ENCODE measurements at regions not wholly inside any gene's neighbourhood (a gene's known extent, or its start where the extent isn't known, plus 50 kb on each side); places are given as distances from the start of the nearest gene placed in this dataset.

DNA sequence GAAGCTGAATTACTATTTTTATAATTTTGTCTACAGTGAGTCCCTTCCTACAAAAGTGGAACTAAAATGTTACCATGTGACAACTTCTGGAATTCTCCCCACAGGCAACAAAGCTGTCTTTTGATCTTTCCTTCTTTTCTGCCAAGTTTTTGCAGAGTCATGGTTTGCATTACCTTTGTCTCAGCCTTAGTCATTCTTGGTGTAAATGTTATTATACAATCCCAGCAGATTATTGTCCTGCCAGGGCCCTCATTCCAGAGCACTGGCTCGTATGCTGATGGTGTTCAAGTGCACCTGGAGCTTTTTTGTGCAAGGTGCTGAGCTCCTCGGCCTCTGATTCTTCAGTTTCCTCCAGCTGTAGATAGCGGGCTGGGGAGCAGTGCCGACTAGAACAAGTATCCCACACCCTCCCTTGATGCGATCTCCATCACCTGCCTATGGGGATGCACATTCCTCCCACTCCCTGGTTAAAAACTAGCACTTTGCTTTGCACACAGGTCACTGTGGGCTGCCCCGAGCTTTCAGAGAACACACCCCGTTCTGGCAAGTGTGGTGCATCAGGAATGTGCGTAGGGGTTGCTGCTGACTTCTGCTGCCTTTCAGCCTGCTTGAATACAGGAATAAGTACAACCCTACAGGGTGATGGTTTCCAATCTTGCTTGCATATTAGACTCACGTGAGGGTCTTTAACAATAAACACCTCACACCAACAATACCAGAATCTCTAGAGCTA lies 263.6 kb downstream of the RNF144A start:
- no peaks in the 10 kb centered on the region for H3K27me3 ChIP-seq (replicated peaks; ENCODE audit: control insufficient read depth, insufficient read depth, low read length)
- TF ChIP-seq, protein P1, sequence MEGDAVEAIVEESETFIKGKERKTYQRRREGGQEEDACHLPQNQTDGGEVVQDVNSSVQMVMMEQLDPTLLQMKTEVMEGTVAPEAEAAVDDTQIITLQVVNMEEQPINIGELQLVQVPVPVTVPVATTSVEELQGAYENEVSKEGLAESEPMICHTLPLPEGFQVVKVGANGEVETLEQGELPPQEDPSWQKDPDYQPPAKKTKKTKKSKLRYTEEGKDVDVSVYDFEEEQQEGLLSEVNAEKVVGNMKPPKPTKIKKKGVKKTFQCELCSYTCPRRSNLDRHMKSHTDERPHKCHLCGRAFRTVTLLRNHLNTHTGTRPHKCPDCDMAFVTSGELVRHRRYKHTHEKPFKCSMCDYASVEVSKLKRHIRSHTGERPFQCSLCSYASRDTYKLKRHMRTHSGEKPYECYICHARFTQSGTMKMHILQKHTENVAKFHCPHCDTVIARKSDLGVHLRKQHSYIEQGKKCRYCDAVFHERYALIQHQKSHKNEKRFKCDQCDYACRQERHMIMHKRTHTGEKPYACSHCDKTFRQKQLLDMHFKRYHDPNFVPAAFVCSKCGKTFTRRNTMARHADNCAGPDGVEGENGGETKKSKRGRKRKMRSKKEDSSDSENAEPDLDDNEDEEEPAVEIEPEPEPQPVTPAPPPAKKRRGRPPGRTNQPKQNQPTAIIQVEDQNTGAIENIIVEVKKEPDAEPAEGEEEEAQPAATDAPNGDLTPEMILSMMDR (IDR thresholded peaks at IDR 0.05; ENCODE audit: insufficient read depth, low read length, poor library complexity, severe bottlenecking), result no peak
- H3K4me3 ChIP-seq (replicated peaks; ENCODE audit: low read depth, low read length), result no peak overlapping the region
- DNase-seq (ENCODE audit: extremely low read depth, insufficient read length), result no peak
- H3K36me3 ChIP-seq (ENCODE audit: control insufficient read depth, insufficient read depth, low read length), result no peaks in the 10 kb centered on the region

GRCh38 chr2:7182525-7182924 lies 265.3 kb downstream of the RNF144A start:
- H3K4me3 ChIP-seq (replicated peaks; ENCODE audit: low read depth, low read length), result no peak overlapping the region
- no peak for DNase-seq (ENCODE audit: extremely low read depth, insufficient read length)
- TF ChIP-seq, protein P1 (IDR thresholded peaks at IDR 0.05; ENCODE audit: insufficient read depth, low read length, poor library complexity, severe bottlenecking), result no peak

DNA sequence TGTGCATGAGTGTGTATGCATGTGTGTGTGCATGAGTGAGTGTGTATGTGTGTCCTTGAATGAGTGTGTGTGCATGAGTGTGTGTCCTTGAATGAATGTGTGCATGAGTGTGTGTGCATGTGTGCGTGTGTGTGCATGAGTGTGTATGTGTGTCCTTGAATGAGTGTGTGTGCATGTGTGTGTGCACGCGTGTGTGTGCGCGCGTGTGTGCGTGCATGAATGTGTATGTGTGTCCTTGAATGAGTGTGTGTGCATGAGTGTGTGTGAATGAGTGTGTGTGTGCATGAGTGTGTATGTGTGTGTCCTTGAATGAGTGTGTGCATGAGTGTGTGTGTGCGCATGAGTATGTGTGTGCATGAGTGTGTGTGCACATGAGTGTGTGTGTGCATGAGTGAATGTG lies 271.9 kb downstream of the RNF144A start:
- H3K36me3 ChIP-seq (ENCODE audit: control insufficient read depth, insufficient read depth, low read length), result no peaks in the 10 kb centered on the region
- DNase-seq (ENCODE audit: extremely low read depth, insufficient read length), result no peak
- TF ChIP-seq, protein P1 (IDR thresholded peaks at IDR 0.05; ENCODE audit: insufficient read depth, low read length, poor library complexity, severe bottlenecking), result no peak
- H3K4me3 ChIP-seq (replicated peaks; ENCODE audit: low read depth, low read length), result no peak overlapping the region
- no peaks in the 10 kb centered on the region; the same call in 1 of the 2 replicates for H3K27me3 ChIP-seq (replicated peaks; ENCODE audit: control insufficient read depth, insufficient read depth, low read length)

More at GRCh38 chr2:7182525-7182924, 265.3 kb downstream of the RNF144A start:
- Histone ChIP-seq H3K27me3 (replicated peaks; ENCODE audit: control insufficient read depth, insufficient read depth, low read length) (no peaks in the 10 kb centered on the region; the same call in 1 of the 2 replicates), H3K36me3 (ENCODE audit: control insufficient read depth, insufficient read depth, low read length) (no peaks in the 10 kb centered on the region)

DNA sequence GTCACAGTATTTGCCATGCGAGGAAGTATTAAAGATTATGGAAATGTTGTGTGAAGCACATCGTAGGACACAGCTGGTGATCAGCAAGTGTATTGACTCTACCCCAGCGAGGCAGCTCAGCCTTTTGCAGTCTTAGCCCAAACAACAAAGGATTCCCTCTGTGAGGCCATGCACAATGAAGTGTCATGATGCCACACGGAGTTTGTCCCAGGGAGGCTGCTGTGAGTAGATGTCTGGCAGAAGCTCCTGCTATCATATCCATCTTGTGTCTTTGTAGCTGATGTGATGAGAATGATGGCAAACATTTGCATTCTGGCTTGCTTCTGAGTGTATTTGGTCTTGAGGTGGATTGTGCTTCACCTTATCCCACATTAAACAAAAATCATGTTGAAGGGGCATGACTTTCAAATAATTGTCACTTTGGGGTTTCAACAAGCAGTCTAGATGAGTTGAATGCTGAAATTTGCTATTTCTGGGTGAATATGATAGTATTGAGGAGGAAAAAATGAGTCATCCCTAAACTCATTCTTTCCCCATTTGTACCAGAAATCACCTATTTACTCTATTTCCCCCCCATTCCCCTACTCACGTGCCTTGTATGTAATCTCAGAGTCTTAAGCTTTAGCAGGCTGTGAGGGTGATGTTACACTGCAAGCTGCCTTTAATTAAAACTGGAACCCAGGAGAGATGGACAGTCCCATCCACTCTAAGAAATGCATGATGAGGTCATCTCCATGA lies 273.5 kb downstream of the RNF144A start:
- no peak for DNase-seq (ENCODE audit: extremely low read depth, insufficient read length)
- Histone ChIP-seq H3K36me3 (ENCODE audit: control insufficient read depth, insufficient read depth, low read length) (no peaks in the 10 kb centered on the region), H3K4me3 (replicated peaks; ENCODE audit: low read depth, low read length) (no peak overlapping the region), H3K27me3 (replicated peaks; ENCODE audit: control insufficient read depth, insufficient read depth, low read length) (no peaks in the 10 kb centered on the region; the same call in 1 of the 2 replicates)
- TF ChIP-seq, protein P1 (IDR thresholded peaks at IDR 0.05; ENCODE audit: insufficient read depth, low read length, poor library complexity, severe bottlenecking), result no peak

DNA sequence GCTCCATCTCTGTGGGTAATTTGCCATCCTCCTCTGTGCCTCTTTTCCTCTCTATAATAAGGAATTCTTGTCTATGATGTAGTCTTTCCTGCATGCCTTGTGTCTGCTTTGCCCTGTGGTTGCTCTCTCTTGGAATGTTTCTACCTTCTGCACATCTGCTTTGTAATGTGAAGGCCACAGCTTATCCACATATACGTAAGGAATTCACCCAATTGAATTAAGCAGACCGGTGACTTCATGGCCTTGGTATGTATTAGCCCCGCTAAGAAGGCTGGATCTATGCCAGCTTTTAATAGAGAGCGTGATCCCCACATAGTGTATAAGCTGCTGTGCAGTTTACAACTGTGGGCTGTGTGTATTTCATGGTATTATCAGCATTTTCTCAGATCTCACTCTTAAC lies 274.7 kb downstream of the RNF144A start:
- no peaks in the 10 kb centered on the region for H3K36me3 ChIP-seq (ENCODE audit: control insufficient read depth, insufficient read depth, low read length)
- TF ChIP-seq, protein P1 (IDR thresholded peaks at IDR 0.05; ENCODE audit: insufficient read depth, low read length, poor library complexity, severe bottlenecking), result no peak
- no peak for DNase-seq (ENCODE audit: extremely low read depth, insufficient read length)
- H3K4me3 ChIP-seq (replicated peaks; ENCODE audit: low read depth, low read length), result no peak overlapping the region
- H3K27me3 ChIP-seq (replicated peaks; ENCODE audit: control insufficient read depth, insufficient read depth, low read length), result no peaks in the 10 kb centered on the region
